ENCODE measurements at regions not wholly inside any gene's neighbourhood (a gene's known extent, or its start where the extent isn't known, plus 50 kb on each side); places are given as distances from the start of the nearest gene placed in this dataset.

DNA sequence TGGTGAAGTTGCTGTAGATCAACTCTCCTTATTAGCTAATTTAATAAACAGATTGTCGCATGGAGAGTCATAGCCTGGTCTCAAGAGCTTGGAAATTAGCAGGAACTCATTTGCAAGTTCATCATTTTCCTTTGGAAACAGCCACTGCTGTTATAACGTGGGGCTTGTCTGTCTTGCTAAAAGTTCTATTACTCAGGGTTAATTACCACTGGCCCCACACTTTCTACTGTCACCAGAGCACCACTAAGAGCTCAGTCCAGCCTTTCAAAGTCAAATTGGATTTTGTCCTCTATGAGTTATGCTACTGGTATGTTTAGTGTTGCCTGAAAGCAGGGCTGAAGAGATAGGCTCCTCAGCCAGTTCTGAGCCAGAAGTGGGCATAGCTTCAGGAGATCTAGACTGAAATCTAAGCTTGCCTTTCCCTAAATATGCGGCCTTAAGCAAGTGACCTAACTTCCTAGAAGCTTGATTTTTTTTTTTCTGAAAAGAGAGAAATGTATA, 292.2 kb downstream of the INSC start (continued):
- TF ChIP-seq, protein P1, sequence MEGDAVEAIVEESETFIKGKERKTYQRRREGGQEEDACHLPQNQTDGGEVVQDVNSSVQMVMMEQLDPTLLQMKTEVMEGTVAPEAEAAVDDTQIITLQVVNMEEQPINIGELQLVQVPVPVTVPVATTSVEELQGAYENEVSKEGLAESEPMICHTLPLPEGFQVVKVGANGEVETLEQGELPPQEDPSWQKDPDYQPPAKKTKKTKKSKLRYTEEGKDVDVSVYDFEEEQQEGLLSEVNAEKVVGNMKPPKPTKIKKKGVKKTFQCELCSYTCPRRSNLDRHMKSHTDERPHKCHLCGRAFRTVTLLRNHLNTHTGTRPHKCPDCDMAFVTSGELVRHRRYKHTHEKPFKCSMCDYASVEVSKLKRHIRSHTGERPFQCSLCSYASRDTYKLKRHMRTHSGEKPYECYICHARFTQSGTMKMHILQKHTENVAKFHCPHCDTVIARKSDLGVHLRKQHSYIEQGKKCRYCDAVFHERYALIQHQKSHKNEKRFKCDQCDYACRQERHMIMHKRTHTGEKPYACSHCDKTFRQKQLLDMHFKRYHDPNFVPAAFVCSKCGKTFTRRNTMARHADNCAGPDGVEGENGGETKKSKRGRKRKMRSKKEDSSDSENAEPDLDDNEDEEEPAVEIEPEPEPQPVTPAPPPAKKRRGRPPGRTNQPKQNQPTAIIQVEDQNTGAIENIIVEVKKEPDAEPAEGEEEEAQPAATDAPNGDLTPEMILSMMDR (conservative IDR thresholded peaks at IDR 0.05; ENCODE audit: low read depth in 2 of 2): no peak
- TF ChIP-seq EZH2phosphoT487 (IDR thresholded peaks at IDR 0.05; ENCODE audit: unreplicated experiment): no peak

DNA sequence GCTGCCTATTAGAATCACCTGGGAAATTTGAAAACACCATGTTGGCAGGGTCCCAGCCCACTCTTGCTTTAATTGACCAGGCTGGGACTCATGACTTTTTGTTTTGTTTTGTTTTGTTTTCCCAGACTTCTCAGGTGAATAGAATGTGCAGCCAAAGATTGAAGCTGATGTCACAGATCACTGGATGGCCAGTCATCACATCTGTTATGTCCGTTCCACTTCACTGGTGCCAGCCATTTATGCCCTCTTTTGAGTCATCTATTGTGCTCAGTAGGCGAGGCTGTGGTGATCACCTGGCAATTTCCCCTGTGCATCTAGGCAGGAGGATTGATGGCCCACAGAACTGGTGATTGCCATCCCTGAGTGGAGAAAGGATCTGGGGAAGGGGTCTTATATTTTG, 297.3 kb downstream of the INSC start:
- H3K9me3 Mint-ChIP-seq: no peaks in the 10 kb centered on the region
- H3K27me3 Mint-ChIP-seq (ENCODE audit: insufficient read depth, low read depth, poor library complexity): peaks cover 2% of the 10 kb centered on the region
- no peak for TF ChIP-seq STAT1 (IDR thresholded peaks at IDR 0.05; ENCODE audit: unreplicated experiment)
- TF ChIP-seq, protein P2, sequence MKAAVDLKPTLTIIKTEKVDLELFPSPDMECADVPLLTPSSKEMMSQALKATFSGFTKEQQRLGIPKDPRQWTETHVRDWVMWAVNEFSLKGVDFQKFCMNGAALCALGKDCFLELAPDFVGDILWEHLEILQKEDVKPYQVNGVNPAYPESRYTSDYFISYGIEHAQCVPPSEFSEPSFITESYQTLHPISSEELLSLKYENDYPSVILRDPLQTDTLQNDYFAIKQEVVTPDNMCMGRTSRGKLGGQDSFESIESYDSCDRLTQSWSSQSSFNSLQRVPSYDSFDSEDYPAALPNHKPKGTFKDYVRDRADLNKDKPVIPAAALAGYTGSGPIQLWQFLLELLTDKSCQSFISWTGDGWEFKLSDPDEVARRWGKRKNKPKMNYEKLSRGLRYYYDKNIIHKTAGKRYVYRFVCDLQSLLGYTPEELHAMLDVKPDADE (IDR thresholded peaks at IDR 0.05): no peak
- TF ChIP-seq JUNB (IDR thresholded peaks at IDR 0.05; ENCODE audit: unreplicated experiment): no peak
- no peak for TF ChIP-seq EZH2phosphoT487 (IDR thresholded peaks at IDR 0.05; ENCODE audit: unreplicated experiment)
- no peak for TF ChIP-seq ZNF114 (CRISPR knock-in tag; IDR thresholded peaks at IDR 0.05)
- TF ChIP-seq EZH2 (IDR thresholded peaks at IDR 0.05; ENCODE audit: low read depth, unreplicated experiment): no peak
- TF ChIP-seq, protein P3, sequence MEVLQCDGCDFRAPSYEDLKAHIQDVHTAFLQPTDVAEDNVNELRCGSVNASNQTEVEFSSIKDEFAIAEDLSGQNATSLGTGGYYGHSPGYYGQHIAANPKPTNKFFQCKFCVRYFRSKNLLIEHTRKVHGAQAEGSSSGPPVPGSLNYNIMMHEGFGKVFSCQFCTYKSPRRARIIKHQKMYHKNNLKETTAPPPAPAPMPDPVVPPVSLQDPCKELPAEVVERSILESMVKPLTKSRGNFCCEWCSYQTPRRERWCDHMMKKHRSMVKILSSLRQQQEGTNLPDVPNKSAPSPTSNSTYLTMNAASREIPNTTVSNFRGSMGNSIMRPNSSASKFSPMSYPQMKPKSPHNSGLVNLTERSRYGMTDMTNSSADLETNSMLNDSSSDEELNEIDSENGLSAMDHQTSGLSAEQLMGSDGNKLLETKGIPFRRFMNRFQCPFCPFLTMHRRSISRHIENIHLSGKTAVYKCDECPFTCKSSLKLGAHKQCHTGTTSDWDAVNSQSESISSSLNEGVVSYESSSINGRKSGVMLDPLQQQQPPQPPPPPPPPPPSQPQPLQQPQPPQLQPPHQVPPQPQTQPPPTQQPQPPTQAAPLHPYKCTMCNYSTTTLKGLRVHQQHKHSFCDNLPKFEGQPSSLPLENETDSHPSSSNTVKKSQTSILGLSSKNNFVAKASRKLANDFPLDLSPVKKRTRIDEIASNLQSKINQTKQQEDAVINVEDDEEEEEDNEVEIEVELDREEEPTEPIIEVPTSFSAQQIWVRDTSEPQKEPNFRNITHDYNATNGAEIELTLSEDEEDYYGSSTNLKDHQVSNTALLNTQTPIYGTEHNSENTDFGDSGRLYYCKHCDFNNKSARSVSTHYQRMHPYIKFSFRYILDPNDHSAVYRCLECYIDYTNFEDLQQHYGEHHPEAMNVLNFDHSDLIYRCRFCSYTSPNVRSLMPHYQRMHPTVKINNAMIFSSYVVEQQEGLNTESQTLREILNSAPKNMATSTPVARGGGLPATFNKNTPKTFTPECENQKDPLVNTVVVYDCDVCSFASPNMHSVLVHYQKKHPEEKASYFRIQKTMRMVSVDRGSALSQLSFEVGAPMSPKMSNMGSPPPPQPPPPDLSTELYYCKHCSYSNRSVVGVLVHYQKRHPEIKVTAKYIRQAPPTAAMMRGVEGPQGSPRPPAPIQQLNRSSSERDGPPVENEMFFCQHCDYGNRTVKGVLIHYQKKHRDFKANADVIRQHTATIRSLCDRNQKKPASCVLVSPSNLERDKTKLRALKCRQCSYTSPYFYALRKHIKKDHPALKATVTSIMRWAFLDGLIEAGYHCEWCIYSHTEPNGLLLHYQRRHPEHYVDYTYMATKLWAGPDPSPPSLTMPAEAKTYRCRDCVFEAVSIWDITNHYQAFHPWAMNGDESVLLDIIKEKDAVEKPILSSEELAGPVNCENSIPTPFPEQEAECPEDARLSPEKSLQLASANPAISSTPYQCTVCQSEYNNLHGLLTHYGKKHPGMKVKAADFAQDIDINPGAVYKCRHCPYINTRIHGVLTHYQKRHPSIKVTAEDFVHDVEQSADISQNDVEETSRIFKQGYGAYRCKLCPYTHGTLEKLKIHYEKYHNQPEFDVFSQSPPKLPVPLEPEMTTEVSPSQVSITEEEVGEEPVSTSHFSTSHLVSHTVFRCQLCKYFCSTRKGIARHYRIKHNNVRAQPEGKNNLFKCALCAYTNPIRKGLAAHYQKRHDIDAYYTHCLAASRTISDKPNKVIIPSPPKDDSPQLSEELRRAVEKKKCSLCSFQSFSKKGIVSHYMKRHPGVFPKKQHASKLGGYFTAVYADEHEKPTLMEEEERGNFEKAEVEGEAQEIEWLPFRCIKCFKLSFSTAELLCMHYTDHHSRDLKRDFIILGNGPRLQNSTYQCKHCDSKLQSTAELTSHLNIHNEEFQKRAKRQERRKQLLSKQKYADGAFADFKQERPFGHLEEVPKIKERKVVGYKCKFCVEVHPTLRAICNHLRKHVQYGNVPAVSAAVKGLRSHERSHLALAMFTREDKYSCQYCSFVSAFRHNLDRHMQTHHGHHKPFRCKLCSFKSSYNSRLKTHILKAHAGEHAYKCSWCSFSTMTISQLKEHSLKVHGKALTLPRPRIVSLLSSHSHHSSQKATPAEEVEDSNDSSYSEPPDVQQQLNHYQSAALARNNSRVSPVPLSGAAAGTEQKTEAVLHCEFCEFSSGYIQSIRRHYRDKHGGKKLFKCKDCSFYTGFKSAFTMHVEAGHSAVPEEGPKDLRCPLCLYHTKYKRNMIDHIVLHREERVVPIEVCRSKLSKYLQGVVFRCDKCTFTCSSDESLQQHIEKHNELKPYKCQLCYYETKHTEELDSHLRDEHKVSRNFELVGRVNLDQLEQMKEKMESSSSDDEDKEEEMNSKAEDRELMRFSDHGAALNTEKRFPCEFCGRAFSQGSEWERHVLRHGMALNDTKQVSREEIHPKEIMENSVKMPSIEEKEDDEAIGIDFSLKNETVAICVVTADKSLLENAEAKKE (CRISPR knock-in tag; IDR thresholded peaks at IDR 0.05): no peak
- TF ChIP-seq POLR2AphosphoS5 (IDR thresholded peaks at IDR 0.05; ENCODE audit: low read depth): no peak
- TF ChIP-seq ZNF331 (CRISPR knock-in tag; IDR thresholded peaks at IDR 0.05; ENCODE audit: low read depth): no peak
- no peak for TF ChIP-seq NANOG (IDR thresholded peaks at IDR 0.05; ENCODE audit: borderline replicate concordance)
- TF ChIP-seq CREB1 (CRISPR knock-in tag; IDR thresholded peaks at IDR 0.05; ENCODE audit: low read depth): no peak
- TF ChIP-seq, protein P1 (conservative IDR thresholded peaks at IDR 0.05; ENCODE audit: low read depth in 2 of 2): no peak

More for the DNA sequence above, 297.3 kb downstream of the INSC start:
- H4K20me1 ChIP-seq (replicated peaks; ENCODE audit: insufficient read depth): no peaks in the 10 kb centered on the region
- no peaks in the 10 kb centered on the region for H3K36me3 ChIP-seq (ENCODE audit: insufficient read depth)
- H3K4me3 Mint-ChIP-seq: no peak overlapping the region
- H3K79me2 ChIP-seq (replicated peaks; ENCODE audit: insufficient read depth): no peaks in the 10 kb centered on the region
- no peak overlapping the region for H3K4me3 ChIP-seq
- H2AFZ ChIP-seq: no peak overlapping the region
- DNase-seq (ENCODE audit: low spot score) (no peak), ATAC-seq (no peak)
- H3K27ac ChIP-seq (ENCODE audit: low read depth): no peak overlapping the region
- no peaks in the 10 kb centered on the region; the same call in 2 of the 3 replicates for H3K36me3 Mint-ChIP-seq (ENCODE audit: low read depth)
- H3K4me2 ChIP-seq: no peak overlapping the region
- H3K27me3 ChIP-seq (ENCODE audit: insufficient read depth): no peaks in the 10 kb centered on the region
- H3K4me1 ChIP-seq (ENCODE audit: insufficient read depth): no peaks in the 10 kb centered on the region; the same call in 1 of the 2 replicates
- no peak overlapping the region for H3K27ac Mint-ChIP-seq
- no peaks in the 10 kb centered on the region; the same call in 1 of the 2 replicates for H3K9me2 ChIP-seq (ENCODE audit: insufficient read depth)
- H3F3A ChIP-seq (replicated peaks; ENCODE audit: low read depth): no peaks in the 10 kb centered on the region
- H3K4me1 Mint-ChIP-seq: peaks cover 5% of the 10 kb centered on the region
